DND-41 (cell line): ENCODE measurements at regions not wholly inside any gene's neighbourhood (a gene's known extent, or its start where the extent isn't known, plus 50 kb on each side); places are given as distances from the start of the nearest gene placed in this dataset.

Experiments
- EZH2 ChIP-seq: IDR thresholded peaks from 3 replicates; pipeline ENCODE4 v1.6.1; 2012; ENCODE audit warnings: borderline replicate concordance, low read depth, mild to moderate bottlenecking, moderate library complexity, low read length, inconsistent platforms; ENCODE audit not compliant: severe bottlenecking
- TF ChIP-seq, protein P1 (sequence below): IDR thresholded peaks from 2 replicates; pipeline ENCODE4 v1.5.1; 2012; ENCODE audit warnings: borderline replicate concordance, low read length, moderate library complexity, mild to moderate bottlenecking; ENCODE audit not compliant: poor library complexity, severe bottlenecking; ENCODE audit errors: extremely low read depth

GRCh38 chr10:110432814-110433565, 64.7 kb upstream of the DUSP5 start:
- TF ChIP-seq, protein P1, sequence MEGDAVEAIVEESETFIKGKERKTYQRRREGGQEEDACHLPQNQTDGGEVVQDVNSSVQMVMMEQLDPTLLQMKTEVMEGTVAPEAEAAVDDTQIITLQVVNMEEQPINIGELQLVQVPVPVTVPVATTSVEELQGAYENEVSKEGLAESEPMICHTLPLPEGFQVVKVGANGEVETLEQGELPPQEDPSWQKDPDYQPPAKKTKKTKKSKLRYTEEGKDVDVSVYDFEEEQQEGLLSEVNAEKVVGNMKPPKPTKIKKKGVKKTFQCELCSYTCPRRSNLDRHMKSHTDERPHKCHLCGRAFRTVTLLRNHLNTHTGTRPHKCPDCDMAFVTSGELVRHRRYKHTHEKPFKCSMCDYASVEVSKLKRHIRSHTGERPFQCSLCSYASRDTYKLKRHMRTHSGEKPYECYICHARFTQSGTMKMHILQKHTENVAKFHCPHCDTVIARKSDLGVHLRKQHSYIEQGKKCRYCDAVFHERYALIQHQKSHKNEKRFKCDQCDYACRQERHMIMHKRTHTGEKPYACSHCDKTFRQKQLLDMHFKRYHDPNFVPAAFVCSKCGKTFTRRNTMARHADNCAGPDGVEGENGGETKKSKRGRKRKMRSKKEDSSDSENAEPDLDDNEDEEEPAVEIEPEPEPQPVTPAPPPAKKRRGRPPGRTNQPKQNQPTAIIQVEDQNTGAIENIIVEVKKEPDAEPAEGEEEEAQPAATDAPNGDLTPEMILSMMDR = no peak
- no peak for TF ChIP-seq EZH2
